HG03460 (cell line): ENCODE measurements at regions not wholly inside any gene's neighbourhood (a gene's known extent, or its start where the extent isn't known, plus 50 kb on each side); places are given as distances from the start of the nearest gene placed in this dataset.

ENCODE experiments used
- ATAC-seq: cut with Tn5 transposase; IDR thresholded peaks from one replicate; pipeline ENCODE4 v1.9.1; 2021; ENCODE audit not compliant: unreplicated experiment

DNA sequence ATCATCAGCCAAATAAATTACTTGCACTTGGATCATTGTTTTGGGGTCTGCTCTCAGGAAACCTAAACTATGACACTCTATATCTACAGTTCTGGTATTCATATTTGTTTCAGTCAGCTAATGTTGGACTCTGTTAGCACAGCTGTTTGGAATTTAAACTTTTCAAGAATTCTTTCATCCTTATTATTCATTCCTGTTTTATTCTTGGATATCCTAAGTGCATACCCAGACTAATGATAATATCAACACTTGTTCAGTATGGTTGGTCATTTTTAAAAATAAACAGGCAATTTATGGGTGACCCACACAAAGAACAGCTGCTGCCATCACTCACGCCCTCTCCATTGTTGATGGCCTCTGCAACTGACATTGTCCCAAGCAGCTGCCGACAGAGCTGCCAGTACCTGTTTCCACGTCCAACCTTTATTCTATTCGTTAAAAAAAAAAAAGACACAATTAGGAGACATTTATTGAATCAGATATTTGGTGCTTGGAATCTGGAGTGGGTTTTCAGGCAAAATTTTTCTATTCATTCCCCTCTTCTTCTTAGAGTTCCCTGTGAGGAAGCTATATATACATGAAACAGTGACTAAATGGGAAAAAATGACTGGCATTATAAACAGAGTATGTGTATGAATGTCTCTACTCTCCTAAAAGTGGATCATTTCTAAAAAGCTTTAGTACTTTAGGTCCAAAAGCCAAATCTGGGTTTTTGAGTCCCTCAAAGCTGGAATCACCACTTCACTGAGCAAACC is 252.1 kb upstream of the NAV3 start:
- no peak for ATAC-seq

DNA sequence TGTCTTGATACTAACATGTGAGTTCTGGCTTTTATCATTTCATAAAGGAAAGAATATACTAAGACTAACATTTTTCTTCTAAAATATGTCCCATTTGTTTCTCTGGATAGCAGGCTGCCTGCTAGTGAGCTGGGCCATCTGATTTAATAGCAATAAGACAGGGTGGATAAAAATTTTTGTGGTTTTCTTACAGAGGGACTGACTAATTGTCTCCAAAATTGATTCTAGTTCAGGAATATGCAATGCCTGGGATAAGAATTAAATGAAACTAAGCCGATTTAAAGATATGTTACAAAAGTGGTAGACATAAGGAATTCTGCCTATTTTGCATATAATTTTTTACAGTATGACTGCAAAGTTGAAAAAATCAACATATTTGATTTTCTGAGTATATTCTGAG is 252.9 kb upstream of the NAV3 start:
- no peak for ATAC-seq

DNA sequence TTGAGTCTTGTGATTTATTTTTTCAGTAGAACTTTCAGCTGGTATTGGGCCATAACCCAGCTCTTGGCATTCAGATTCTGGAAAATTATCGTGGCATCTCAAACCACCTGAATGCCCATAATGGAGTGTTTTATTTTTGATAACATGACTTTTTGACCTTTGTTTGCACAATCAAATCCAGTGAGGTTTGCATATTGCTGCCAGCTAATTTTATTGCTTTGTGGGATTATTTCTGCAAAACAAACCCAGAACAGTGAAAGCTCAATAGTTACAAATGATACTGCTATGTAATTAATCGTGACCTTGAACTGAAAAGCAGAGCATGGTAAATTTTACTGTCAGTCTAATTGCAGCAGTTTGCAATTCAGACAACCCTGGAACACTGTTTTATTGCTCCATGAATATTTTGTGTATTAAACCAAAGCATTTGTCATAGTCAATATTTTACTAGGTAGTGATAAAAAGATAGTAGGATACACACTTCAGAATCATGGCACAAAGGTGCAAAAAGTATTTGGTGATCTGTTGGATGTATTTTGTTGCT is 255.2 kb upstream of the NAV3 start:
- ATAC-seq = no peak

DNA sequence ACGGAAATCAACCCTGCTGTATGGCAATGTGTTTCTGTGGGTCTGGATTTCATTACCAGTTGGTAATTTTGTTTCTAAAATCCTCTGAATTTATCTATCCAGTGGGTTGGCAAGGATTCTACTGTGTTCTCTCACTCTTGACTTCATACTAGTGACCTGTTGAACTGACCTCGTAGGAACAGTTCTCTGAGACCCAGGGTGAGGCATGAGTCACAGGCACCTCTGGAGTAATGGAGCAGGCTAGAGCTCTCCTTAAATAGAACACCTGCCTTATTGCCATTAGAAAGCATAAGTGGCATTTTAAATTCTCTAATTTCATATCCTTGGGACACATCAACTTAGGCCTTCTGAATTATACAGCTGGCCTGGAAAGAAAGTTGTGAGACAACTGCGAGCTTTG is 258.3 kb upstream of the NAV3 start:
- ATAC-seq = no peak

DNA sequence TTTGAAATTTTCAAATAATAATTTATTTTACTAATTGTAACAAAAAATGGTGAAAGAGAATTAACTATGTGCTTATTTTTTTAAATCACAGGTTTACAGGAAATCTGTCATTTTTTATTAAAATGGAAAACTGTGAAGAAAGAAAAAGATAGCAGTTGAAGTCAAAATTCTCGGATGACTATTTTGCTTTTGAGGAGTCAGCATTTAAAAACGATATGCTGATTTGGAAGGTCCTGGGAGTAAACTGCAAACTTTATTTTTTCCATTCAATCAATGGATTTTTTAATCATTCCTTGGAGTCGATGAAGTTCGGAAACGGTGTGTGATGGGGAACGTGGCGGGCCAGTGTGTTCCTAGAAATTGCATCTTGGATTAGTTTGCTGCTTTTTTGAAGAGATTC is 258.9 kb upstream of the NAV3 start:
- no peak for ATAC-seq

DNA sequence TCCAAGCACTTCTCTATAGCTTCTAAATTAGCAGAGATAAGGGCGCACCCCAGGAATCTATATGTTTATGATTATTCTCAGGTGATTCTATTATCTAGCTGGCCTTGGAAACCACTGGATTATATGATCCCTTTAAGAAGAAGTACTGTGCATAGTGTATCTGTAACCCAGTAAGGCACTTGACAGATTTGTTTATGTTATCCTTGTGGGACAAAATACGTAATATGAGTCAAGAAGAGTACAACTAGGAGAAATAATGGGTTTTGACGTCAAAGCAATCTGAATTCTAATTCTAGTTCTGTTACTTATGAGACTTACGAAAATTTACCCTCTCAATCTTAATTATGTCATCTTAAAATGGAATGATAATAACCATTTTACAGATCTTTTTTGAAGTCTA is 259.6 kb upstream of the NAV3 start:
- no peak for ATAC-seq

DNA sequence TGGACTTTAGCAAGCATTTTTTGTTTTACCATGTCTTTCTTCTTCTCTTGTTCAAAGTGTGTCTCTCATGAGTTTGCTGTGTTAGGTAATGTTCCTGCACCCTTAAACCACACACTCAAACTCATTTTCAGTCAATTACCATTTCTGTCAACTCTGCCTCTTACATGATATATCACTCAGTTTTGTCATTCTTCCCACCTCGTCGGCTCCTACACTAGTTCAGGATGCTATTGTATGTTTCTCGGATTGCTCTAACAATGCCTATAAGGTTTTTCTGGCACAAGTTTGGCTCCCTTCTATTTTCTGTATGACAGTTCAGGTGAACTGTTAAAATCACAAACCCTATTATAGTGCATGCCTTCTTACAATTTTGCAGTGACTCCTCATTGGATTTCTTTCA is 260.8 kb upstream of the NAV3 start:
- no peak for ATAC-seq

DNA sequence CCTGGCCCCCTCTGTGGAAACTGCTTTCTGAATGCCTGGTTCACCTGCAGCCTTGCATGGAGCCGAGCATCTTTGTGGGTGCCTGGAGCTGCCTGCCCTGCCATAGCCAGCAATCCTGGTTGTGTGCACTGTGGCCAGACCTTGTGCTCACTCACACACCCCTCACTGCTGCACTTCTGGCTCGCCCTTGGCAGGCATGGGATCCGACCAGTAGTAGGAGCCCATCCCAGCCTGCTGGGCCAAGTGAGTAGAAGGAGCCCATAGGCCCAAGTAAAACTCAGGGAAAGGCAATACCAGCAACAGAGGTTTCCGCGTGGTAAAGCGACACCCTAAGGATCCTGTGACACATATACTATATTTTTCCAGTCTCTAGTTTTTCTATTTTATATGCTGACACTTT is 270.0 kb upstream of the NAV3 start:
- ATAC-seq = no peak

DNA sequence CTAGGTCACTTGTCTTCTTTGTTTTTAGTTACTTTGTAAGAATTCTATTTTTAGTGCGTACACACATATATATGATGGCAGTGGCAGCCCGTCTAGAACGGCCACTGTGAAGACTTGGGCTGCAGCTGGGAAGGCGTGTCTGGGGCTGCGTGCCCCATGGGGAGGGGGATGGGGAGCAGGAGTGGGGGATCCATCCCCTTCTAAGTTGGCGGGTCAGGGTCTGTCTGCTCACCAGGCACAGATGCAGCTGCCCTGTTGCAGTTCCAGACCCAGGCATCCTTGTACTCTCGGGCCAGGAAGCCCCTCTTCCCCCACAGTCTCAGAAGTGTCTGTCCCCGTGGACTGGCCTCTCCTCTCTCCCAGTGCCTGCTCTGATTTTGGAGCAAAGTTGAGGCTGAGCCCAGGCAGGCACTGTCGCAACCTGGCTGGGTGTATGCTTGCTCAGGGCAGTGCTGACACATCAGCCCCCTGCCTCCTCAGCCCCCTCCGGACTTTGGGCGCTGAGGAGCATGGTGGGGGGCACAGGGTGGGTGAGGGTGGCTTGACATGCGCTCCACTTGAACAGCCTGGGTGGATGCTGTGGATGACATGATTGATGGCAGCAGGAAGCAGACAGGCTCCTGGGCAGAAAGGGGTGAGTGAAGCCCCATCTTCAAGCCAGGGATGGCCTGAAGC is 271.2 kb upstream of the NAV3 start:
- ATAC-seq = no peak

DNA sequence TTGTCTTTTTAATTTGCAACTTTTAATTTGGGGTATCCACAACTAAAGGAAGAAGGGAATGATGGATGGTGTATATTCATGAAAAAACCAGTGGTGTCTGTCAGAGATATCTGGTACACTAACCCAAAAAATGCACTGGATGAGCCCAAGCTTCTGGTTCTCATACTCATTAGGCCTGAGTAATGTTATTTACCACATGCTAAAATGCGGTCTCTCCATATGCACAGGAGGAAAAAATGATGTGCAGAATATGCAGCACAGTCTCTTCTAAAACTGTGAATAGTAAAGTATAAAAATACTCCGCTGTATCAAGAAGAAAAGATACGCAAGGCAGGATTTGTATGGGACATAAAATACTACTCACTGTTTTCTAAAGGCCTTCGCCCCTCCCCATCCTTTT is 275.6 kb upstream of the NAV3 start:
- no peak for ATAC-seq

DNA sequence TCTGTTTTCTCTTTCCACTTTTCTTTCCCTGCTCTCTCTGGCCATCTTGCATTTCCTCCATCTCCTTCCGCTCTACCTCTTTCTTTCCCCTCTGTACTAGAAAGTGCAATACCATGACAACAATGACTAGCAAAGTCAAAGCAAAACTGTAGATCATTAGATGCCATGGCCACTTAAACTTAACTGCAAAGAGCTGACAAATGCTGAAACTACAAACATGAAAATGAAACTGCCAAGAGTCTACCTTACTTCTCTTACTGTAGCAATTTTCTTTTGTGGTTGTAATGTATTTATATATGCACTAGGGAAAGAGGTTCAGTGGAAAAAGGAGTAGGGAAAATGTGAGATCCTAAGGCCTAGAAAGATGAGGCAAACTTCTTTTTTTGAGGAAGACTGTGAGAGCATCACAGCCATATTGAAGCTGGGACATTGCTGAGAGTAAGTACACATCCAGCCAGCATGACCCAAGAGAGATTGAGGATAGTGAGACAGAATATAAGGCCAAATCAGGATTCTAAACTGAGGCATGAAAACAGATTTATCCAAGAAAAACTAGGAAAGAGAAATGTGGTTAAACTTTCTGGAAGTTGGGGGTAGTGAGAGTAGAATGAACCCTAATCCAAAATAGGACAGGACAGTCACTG is 276.6 kb upstream of the NAV3 start:
- ATAC-seq = peak; percentile 100

DNA sequence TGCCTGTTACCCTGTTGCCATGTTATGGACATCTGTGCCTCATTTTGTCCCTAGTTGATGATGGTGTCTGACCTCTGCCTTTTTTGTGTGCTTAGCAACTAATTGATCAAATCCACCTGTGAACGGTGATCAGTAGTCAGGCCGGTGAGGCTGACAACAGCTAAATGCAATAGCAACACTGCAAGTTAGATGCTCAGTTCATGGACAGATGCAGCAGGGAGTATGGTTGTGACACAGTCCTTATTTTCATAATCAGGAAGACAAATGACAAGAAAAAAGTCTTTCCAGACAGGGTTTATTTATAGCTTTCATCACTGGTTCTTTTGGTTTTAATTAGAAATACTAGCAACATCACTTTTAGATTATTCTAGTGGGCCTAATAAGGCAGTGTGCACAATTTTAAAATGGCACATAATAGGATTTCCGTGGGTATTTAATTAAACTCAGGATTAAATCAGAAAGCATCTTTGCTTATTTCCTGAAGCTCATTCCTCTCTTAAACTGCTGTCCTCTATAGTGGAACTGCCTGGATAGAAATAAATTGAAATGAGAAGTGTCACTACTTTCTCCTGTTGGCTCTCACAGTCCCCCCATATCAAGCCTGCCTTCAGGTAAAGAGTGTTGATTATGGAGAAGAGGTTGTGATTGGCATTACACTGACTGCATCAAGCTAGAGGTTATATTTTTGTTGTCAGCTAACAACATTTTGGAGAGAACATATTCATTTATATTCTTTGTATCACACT is 281.1 kb upstream of the NAV3 start:
- no peak for ATAC-seq

DNA sequence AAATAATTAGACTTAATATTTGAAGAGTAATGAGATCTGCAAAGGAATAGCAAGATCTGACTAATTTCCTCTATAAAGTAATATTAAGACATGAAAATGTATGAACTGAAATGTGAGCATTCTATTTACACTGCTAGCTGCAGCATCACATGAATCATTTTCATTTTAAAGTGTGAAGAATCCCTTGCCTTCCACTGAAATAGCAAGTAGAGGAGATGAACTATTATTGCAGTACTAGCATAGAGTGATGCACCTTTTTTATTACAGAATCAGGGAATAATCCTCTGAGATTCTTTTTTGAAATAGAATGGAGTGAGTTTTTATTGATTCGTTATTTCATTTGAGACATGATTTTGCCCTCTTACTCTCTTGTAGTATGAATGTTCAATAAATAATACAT is 281.9 kb upstream of the NAV3 start:
- no peak for ATAC-seq

DNA sequence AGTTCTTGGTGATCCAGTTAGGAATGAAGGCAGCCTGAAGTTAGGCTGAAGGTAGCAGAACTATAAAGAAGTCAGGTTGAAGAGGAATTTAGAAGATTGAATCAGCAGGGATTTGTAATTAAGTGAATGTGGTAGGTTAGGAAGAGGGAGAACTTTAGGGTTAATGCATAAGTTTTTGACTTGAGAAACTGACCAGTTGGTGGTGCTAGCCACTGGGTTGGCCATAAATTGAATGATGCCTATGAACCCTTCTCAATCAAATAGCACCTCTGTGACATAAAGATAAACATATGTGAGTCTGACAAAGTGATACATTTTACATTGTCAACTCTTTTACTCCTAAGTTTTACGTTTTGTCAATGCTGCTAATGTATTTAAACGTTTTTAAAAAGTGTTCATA is 290.6 kb upstream of the NAV3 start:
- no peak for ATAC-seq

DNA sequence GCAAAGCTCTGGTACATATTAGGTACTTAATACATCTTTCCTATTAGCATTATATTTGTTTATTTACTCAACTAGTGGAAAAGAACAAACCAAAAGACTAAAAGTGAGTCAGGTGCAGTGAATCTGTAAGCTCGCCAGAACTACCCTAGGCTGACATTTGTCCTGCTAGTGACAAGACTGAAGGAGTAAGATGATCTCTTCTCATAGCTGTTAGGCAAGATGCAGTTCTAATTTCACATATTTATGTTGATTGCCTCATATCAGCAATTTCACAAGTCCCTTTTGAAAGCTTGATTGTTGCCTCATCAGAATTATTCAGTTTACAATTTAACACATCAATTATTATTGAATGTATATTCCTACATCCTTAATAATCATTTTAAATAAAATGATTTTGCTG is 293.0 kb upstream of the NAV3 start:
- ATAC-seq = no peak

DNA sequence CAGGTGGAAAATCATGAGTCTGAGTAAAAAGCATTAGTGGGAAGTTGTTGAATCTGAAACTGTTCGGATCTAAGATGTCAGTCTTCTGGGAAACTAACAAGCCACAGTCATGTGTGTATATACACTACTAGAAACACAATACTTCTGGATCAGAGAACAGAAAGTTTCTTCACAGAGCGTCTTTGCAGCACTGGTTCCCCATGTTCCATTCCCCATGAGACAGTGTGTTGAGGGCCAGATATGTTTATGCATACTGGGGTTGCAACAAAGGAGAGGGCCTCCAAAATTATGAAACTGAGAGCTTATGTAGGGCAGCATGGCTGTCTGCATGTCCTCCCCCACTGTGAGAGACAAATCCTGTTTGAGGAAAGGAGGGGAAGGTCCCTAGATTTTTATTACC is 295.0 kb upstream of the NAV3 start:
- no peak for ATAC-seq

DNA sequence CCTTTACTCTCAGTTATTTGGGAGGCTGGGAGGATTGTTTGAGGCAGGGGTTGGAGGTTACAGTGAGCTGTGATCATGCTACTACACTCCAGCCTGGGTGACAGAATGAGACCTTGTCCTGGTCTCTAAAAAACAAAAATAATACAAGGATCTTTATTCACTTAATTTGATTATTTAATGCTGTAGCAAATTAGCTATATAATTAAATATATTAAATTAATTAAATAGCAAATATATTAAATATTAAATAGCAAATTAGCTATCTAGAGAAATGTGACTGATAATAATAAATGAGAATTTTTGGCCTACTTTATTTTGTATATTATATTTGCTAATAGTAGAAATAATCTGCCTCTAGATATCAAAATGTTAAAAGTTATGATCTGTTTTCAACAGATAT is 298.8 kb upstream of the NAV3 start:
- ATAC-seq = no peak

DNA sequence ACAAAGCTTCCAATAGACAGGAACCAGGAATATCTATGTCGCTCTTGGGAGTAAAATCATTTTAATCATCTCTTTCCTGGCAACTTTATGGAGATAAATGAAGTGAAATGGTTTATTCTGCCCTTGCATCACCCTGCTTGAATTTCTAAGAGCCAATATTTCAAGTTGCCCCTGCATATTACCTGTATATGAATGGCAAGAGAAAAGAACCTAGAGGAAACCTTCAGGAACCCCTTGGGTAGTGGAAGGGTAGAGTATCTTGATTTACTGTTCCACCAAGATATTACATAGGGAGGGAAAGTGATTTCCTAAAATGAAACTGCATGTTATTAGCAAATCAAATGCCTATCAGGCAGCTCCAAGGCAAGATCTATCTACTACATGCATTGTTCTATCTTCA is 308.4 kb upstream of the NAV3 start:
- ATAC-seq = no peak

DNA sequence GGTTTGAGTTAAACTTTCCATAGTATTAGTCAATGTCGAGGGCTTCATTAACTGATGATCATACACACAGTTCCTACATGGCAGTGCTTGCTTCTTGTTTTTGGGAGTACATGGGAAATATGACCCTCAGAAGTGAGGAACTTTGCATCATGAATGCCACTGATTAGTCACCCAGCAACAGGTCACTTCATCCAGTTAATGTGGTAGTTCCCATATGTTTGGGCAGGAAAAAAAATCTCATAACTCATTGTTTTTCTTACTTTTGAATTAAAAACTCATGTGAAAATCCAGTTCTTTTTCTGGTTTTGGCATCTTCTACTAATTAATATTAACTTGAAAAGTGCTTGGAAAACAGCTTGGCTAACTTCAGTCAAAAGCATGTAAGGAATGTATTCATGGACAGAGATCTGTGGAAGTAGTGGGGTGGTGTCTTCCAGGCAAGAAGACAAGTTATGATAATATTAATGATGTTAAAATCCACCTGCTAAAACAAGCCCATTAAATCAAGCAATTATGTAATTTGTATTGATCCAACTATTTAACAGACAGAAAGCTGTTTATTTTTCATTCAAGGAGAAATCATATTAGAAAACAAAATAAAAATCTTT is 309.1 kb upstream of the NAV3 start:
- ATAC-seq = no peak

DNA sequence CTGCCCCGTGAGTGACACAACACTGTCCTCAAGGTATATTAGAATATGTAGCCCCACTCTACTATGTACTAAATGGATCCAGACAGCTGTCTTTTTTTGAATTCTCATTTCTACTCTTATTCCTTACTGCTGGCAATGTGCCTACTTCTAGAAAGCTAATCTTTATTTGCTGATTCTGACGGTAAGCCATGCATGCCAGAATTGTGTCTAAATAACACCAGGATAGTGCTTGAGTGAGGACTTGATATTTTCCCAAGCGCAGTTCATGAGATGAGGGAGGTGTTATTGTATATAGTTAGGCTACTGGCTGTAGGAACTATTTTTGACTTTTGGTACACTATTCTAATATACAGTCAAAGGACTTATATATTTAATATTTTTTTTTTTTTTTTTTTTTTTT is 316.2 kb upstream of the NAV3 start:
- ATAC-seq = no peak

DNA sequence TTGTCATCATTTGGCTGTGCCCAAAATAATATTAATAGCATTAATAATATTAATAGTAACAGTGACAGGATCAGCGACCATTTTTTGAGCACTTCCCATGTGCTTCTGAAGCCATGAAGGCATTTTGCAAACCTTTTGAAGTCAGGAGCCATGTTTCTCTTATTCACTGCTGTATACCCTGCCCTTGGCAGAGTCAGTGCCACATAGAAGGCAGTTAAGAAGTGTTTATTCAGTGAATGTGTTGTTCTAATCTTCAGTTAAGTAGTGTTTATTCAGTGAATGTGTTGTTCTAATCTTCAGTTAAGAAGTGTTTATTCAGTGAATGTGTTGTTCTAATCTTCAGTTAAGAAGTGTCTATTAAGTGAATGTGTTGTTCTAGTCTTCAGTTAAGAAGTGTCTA is 319.7 kb upstream of the NAV3 start:
- no peak for ATAC-seq
